Ovary (tissue), 7 donors: ENCODE measurements at regions not wholly inside any gene's neighbourhood (a gene's known extent, or its start where the extent isn't known, plus 50 kb on each side); places are given as distances from the start of the nearest gene placed in this dataset.
A peak's percentile ranks its signal among the peaks of the same experiment; 100 is the strongest.

Experiments used
- DNase-seq, 5 donors: peaks; one replicate each; pipeline ENCODE4 v3.0.0-alpha.2; 2019 to 2020
- H3K27ac ChIP-seq, 2 donors: fragments of 200-600 bp; one replicate each; pipeline versions ENCODE4 v1.5.1 to v1.8.0; 2019 to 2022
- H3K27me3 ChIP-seq: fragments of 200-600 bp; one replicate; pipeline ENCODE4 v1.8.0; 2022
- H3K36me3 ChIP-seq: fragments of 200-600 bp; sonication (generic); one replicate; pipeline ENCODE4 v1.5.1; 2019
- H3K4me1 ChIP-seq: one replicate; pipeline ENCODE4 v1.8.1; 2013; ENCODE audit warnings: mild to moderate bottlenecking, moderate library complexity; ENCODE audit not compliant: insufficient read depth
- H3K4me3 ChIP-seq: fragments of 200-600 bp; sonication (generic); one replicate; pipeline ENCODE4 v1.5.1; 2017
- H3K9me3 ChIP-seq, 2 donors: fragments of 200-600 bp in 1 of 2; sonication (generic) in 1 of 2; one replicate each; pipeline versions ENCODE4 v1.5.1 to v1.8.1; 2013 to 2019; ENCODE audit warnings: mild to moderate bottlenecking in 1 of 2, moderate library complexity in 1 of 2
- EP300 ChIP-seq: sonication (generic); formaldehyde crosslinking; IDR thresholded peaks from one replicate; pipeline ENCODE4 v1.6.1; 2017; ENCODE audit warnings: antibody characterized with exemption
- POLR2A ChIP-seq: fragments of 450-650 bp; IDR thresholded peaks from one replicate; pipeline ENCODE4 v1.6.1; 2017; ENCODE audit warnings: antibody characterized with exemption, mild to moderate bottlenecking, moderate library complexity
- WGBS, 3 donors: extraction: QIAGEN DNeasy Blood & Tissue Kit in 1 of 3; methylation state at CpG; one replicate each; pipeline versions ENCODE4 v1.1.5 to v1.1.7; 2013 to 2017; 5-methylcytosine and 5-hydroxymethylcytosine counted together
- intact Hi-C, 4 donors: fragments of 100-400 bp; cut with DNase I; formaldehyde crosslinking; loops; one replicate each; pipeline versions ENCODE4 v1.11.0 to v1.15.1; 2022 to 2023
- TF ChIP-seq, protein P1 (sequence below), 3 donors: fragments of 450-650 bp in 2 of 3; fragments of 200-600 bp in 1 of 3; IDR thresholded peaks; one replicate each; pipeline versions ENCODE4 v1.5.1 to v1.8.0; 2016 to 2022; ENCODE audit warnings: antibody characterized with exemption in 3 of 3, mild to moderate bottlenecking in 1 of 3
- donor health status: DM: no; HTN: no; CAD: no; lungs with moderate emphysema.
- donor health status: DM: no; HTN: no; CAD: no.
- donor health status: Bipolar disorder and iron deficiency.
- donor health status: DM: no; HTN: no; CAD: no.
- donor health status: DM: yes; HTN: yes; CAD: no.

DNA sequence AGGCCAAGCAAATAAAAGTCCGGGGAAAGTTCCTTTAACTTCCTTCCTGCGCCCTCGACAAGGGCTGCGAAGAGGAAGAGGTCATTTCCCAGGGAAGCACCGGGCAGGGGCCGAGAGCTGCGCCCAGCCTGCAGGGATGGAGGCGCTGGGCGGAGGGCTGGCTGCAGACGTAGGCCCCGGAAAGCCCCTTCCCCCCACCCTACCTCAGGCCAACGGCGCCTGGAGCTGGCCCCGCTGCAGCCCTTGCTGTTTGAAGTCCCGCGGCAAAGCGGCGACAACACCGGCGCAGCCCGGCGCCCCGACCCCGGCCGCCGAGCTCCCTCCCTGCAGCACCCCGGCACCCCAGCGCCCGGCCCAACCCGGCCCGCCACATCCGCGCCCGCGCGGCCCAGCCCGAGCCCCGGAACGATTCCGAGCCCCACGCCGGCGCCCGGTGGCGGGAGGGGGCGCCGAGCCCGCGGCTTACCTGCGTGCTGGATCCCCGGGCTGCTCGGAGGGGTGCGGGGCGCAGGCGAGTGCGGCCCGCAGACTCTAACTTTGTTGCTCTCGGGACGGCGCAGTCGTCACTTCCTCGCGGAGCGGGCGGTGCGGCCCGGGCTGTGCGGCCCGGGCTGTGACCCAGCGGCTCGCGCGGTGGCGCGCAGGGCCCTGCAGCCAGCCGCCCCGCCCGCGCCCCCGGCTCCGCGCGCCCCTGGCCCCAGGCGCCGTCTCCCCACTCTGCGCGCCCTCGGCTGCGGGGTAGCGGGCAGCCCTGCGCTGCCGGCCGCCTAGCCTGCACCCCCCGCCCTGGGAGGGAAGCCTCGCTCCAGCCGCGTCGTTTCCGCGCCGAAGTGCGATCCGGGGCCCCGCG is 64.8 kb upstream of the PTGR2 start:
- Histone ChIP-seq H3K4me3 (peak overlapping the region; percentile 73), H3K4me1 (peaks cover 34% of the 10 kb centered on the region), H3K9me3 (no peaks in the 10 kb centered on the region), H3K36me3 (no peaks in the 10 kb centered on the region), H3K27ac (peak overlapping the region; percentile 95 to 99), H3K27me3 (no peaks in the 10 kb centered on the region)
- 1% methylated on average over 61 to 105 of the region's 105 CpGs for WGBS, 3 donors
- DNase-seq = peak; percentile 72 to 81 (median 77)
- intact Hi-C loops = loop anchor here in 2 of 4 donors (1.0 to 5.0 kb wide), 3 partner anchors 27 to 35 kb away; a partner anchor contains a TSS
- TF ChIP-seq, protein P1, sequence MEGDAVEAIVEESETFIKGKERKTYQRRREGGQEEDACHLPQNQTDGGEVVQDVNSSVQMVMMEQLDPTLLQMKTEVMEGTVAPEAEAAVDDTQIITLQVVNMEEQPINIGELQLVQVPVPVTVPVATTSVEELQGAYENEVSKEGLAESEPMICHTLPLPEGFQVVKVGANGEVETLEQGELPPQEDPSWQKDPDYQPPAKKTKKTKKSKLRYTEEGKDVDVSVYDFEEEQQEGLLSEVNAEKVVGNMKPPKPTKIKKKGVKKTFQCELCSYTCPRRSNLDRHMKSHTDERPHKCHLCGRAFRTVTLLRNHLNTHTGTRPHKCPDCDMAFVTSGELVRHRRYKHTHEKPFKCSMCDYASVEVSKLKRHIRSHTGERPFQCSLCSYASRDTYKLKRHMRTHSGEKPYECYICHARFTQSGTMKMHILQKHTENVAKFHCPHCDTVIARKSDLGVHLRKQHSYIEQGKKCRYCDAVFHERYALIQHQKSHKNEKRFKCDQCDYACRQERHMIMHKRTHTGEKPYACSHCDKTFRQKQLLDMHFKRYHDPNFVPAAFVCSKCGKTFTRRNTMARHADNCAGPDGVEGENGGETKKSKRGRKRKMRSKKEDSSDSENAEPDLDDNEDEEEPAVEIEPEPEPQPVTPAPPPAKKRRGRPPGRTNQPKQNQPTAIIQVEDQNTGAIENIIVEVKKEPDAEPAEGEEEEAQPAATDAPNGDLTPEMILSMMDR (IDR thresholded peaks at IDR 0.05) = no peak
- no peak for TF ChIP-seq EP300
- TF ChIP-seq POLR2A = peak; percentile 42

- no peaks in the 10 kb centered on the region for H3K36me3 ChIP-seq
- H3K27ac ChIP-seq = peak overlapping the region; percentile 95 to 99
- TF ChIP-seq, protein P1 (IDR thresholded peaks at IDR 0.05) = peak in 2 of 3 donors; percentile 22 to 75
- peak; percentile 79 for TF ChIP-seq POLR2A
- TF ChIP-seq EP300 = no peak
- H3K9me3 ChIP-seq = no peaks in the 10 kb centered on the region
- WGBS, 3 donors = 0 to 1% (median 0%) methylated on average over 35 of the region's 35 CpGs
- intact Hi-C loops = loop anchor here in 2 of 4 donors (2.0 to 5.0 kb wide), 2 partner anchors 27 to 34 kb away; no protein-coding TSS in a partner anchor
- H3K27me3 ChIP-seq = no peaks in the 10 kb centered on the region
- H3K4me1 ChIP-seq = peaks cover 34% of the 10 kb centered on the region
- H3K4me3 ChIP-seq = peak overlapping the region; percentile 73
- DNase-seq = peak; percentile 71 to 87 (median 75)
Observed at GRCh38 chr14:73785834-73786635, 65.6 kb upstream of the PTGR2 start.

GRCh38 chr14:73785336-73785833 is 66.2 kb upstream of the PTGR2 start:
- Histone ChIP-seq H3K36me3 (no peaks in the 10 kb centered on the region), H3K4me1 (peaks cover 31% of the 10 kb centered on the region), H3K9me3 (no peaks in the 10 kb centered on the region), H3K4me3 (peak overlapping the region; percentile 73), H3K27ac (peak overlapping the region; percentile 95 to 99), H3K27me3 (no peaks in the 10 kb centered on the region)
- 5 to 10% (median 5%) methylated on average over 8 of the region's 8 CpGs for WGBS, 3 donors
- TF ChIP-seq EP300 (no peak), POLR2A (no peak)
- TF ChIP-seq, protein P1 (IDR thresholded peaks at IDR 0.05) = no peak
- intact Hi-C loops = loop anchor here in 1 of 4 donors (5.0 kb wide), 1 partner anchor 33 kb away; no protein-coding TSS in a partner anchor
- DNase-seq = peak in 1 of 5 donors; percentile 40

GRCh38 chr14:73784988-73785313 is 66.7 kb upstream of the PTGR2 start:
- intact Hi-C loops = loop anchor here in 1 of 4 donors (5.0 kb wide), 1 partner anchor 33 kb away; no protein-coding TSS in a partner anchor
- Histone ChIP-seq H3K4me3 (peak overlapping the region; percentile 73), H3K4me1 (peaks cover 31% of the 10 kb centered on the region)

More at GRCh38 chr14:73784988-73785313, 66.7 kb upstream of the PTGR2 start:
- H3K36me3 ChIP-seq = no peaks in the 10 kb centered on the region
- no peak for TF ChIP-seq EP300
- TF ChIP-seq, protein P1 (IDR thresholded peaks at IDR 0.05) = no peak
- no peak for TF ChIP-seq POLR2A
- H3K27ac ChIP-seq = peak overlapping the region; percentile 95 to 99
- H3K27me3 ChIP-seq = no peaks in the 10 kb centered on the region
- no peak for DNase-seq
- H3K9me3 ChIP-seq = no peaks in the 10 kb centered on the region
- WGBS, 3 donors = 57 to 62% (median 60%) methylated on average over 4 of the region's 4 CpGs
